NB4 (cell line): ENCODE measurements at regions not wholly inside any gene's neighbourhood (a gene's known extent, or its start where the extent isn't known, plus 50 kb on each side); places are given as distances from the start of the nearest gene placed in this dataset.

Experiments used
- MYC ChIP-seq: IDR thresholded peaks from 2 replicates; pipeline ENCODE4 v1.6.1; 2011; ENCODE audit warnings: low read depth, low read length
- POLR2A ChIP-seq: IDR thresholded peaks from 2 replicates; pipeline ENCODE4 v1.6.1; 2011; ENCODE audit warnings: mild to moderate bottlenecking; ENCODE audit not compliant: insufficient read length; ENCODE audit errors: extremely low read depth
- TF ChIP-seq, protein P1 (sequence below): IDR thresholded peaks from one replicate; pipeline ENCODE4 v1.5.1; 2012; ENCODE audit warnings: low read depth, low read length
- TF ChIP-seq, protein P2 (sequence below): IDR thresholded peaks from 2 replicates; pipeline ENCODE4 v1.6.1; 2011; ENCODE audit warnings: low read depth, low read length

DNA sequence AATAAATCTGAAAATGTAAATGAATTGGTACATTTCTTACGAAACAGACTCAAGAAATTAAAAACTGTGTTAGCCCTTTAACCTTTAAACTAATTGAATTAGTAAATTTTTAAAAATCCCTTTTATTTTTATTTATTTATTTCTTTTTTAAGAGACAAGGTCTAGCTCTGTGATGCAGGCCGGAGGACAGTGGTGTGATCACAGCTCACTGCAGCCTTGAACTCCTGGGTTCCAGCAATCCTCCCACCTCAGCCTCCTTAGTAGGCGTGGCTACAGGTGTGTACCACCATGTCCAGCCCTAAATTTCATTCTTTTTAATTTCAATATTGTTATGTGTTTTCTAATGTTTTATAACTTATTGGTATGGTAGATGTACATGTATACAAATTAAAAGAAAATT is 72.6 kb downstream of the MYEOV start:
- TF ChIP-seq, protein P1, sequence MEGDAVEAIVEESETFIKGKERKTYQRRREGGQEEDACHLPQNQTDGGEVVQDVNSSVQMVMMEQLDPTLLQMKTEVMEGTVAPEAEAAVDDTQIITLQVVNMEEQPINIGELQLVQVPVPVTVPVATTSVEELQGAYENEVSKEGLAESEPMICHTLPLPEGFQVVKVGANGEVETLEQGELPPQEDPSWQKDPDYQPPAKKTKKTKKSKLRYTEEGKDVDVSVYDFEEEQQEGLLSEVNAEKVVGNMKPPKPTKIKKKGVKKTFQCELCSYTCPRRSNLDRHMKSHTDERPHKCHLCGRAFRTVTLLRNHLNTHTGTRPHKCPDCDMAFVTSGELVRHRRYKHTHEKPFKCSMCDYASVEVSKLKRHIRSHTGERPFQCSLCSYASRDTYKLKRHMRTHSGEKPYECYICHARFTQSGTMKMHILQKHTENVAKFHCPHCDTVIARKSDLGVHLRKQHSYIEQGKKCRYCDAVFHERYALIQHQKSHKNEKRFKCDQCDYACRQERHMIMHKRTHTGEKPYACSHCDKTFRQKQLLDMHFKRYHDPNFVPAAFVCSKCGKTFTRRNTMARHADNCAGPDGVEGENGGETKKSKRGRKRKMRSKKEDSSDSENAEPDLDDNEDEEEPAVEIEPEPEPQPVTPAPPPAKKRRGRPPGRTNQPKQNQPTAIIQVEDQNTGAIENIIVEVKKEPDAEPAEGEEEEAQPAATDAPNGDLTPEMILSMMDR, result no peak
- TF ChIP-seq POLR2A (no peak), MYC (no peak)
- TF ChIP-seq, protein P2, sequence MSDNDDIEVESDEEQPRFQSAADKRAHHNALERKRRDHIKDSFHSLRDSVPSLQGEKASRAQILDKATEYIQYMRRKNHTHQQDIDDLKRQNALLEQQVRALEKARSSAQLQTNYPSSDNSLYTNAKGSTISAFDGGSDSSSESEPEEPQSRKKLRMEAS, result no peak
